ENCODE measurements at regions not wholly inside any gene's neighbourhood (a gene's known extent, or its start where the extent isn't known, plus 50 kb on each side); places are given as distances from the start of the nearest gene placed in this dataset.

- Histone ChIP-seq H4K20me1 (replicated peaks; ENCODE audit: control insufficient read depth, insufficient read depth, low read length) (no peaks in the 10 kb centered on the region), H3K4me1 (replicated peaks in 1 of 2; ENCODE audit: control insufficient read depth in 2 of 2, insufficient read depth in 2 of 2, low read length in 2 of 2) (no peaks in the 10 kb centered on the region), H3K36me3 (ENCODE audit: control insufficient read depth, insufficient read depth, low read length) (no peaks in the 10 kb centered on the region), H3K4me2 (ENCODE audit: insufficient read depth, low read length) (no peak overlapping the region), H3K9ac (ENCODE audit: insufficient read depth in 1 of 2, low read depth in 2 of 2, low read length in 2 of 2) (no peak overlapping the region), H2AFZ (ENCODE audit: low read depth, low read length) (no peak overlapping the region), H3K9me3 (replicated peaks; ENCODE audit: control insufficient read depth, insufficient read depth, low read depth, low read length) (no peaks in the 10 kb centered on the region), H3K27me3 (ENCODE audit: control insufficient read depth in 2 of 2, insufficient read depth in 2 of 2, low read length in 2 of 2) (no peaks in the 10 kb centered on the region), H3K27ac (ENCODE audit: extremely low read depth, low read depth, low read length) (no peak overlapping the region), H3K4me3 (no peak overlapping the region), H3K79me2 (ENCODE audit: control insufficient read depth, insufficient read depth, low read length) (no peaks in the 10 kb centered on the region), H3K9me1 (ENCODE audit: control insufficient read depth, insufficient read depth, low read length) (no peaks in the 10 kb centered on the region)
- in situ Hi-C loops (cut with MboI): no loop called here
- FAIRE-seq (no peak), DNase-seq (ENCODE audit: extremely low read depth in 1 of 4, low spot score in 3 of 4) (no peak), ATAC-seq (no peak)
- POLR2A ChIA-PET: no interaction called here
- TF ChIP-seq MTA1 (IDR thresholded peaks at IDR 0.05; ENCODE audit: borderline replicate concordance) (no peak), ZNF644 (tag; IDR thresholded peaks at IDR 0.05; ENCODE audit: low read depth) (no peak), HEY1 (CRISPR knock-in tag; IDR thresholded peaks at IDR 0.05; ENCODE audit: borderline replicate concordance) (no peak), ZNF778 (CRISPR knock-in tag; IDR thresholded peaks at IDR 0.05) (no peak), ZNF324 (CRISPR knock-in tag; IDR thresholded peaks at IDR 0.05) (no peak), SMARCE1 (IDR thresholded peaks at IDR 0.05) (no peak)
- no TSS peak for BruUV-seq (replicated peaks)
- CTCF ChIA-PET (ENCODE audit: low intra/inter-chr PET ratio): no interaction called here
- intact Hi-C loops (cut with micrococcal nuclease): no loop called here
- 0% methylated on average over 3 of the region's 3 CpGs for WGBS (ENCODE audit: insufficient coverage, low coverage, missing lambda C conversion rate)
Observed at GRCh38 chr6:84908304-84908904, 144.0 kb upstream of the TBX18 start.

- Histone ChIP-seq H2AFZ (ENCODE audit: low read depth, low read length) (no peak overlapping the region), H3K9me1 (ENCODE audit: control insufficient read depth, insufficient read depth, low read length) (no peaks in the 10 kb centered on the region), H3K27ac (ENCODE audit: extremely low read depth, low read depth, low read length) (no peak overlapping the region), H3K9ac (ENCODE audit: insufficient read depth in 1 of 2, low read depth in 2 of 2, low read length in 2 of 2) (no peak overlapping the region), H3K27me3 (ENCODE audit: control insufficient read depth in 2 of 2, insufficient read depth in 2 of 2, low read length in 2 of 2) (no peaks in the 10 kb centered on the region), H3K4me2 (ENCODE audit: insufficient read depth, low read length) (no peak overlapping the region), H3K36me3 (ENCODE audit: control insufficient read depth, insufficient read depth, low read length) (no peaks in the 10 kb centered on the region), H3K4me3 (no peak overlapping the region), H3K4me1 (replicated peaks in 1 of 2; ENCODE audit: control insufficient read depth in 2 of 2, insufficient read depth in 2 of 2, low read length in 2 of 2) (no peaks in the 10 kb centered on the region), H3K79me2 (ENCODE audit: control insufficient read depth, insufficient read depth, low read length) (no peaks in the 10 kb centered on the region), H4K20me1 (replicated peaks; ENCODE audit: control insufficient read depth, insufficient read depth, low read length) (no peaks in the 10 kb centered on the region), H3K9me3 (replicated peaks; ENCODE audit: control insufficient read depth, insufficient read depth, low read depth, low read length) (no peaks in the 10 kb centered on the region)
- no peak for TF ChIP-seq CTCFL (IDR thresholded peaks at IDR 0.05; ENCODE audit: borderline replicate concordance, insufficient read depth, low read depth, low read length, poor library complexity, severe bottlenecking)
- no peak for DNase-seq (ENCODE audit: extremely low read depth in 1 of 4, low spot score in 3 of 4)
- CTCF ChIA-PET (ENCODE audit: low intra/inter-chr PET ratio): no interaction called here
- POLR2A ChIA-PET: no interaction called here
- 2% methylated on average over 3 of the region's 3 CpGs for WGBS (ENCODE audit: insufficient coverage, low coverage, missing lambda C conversion rate)
- no TSS peak for BruUV-seq (replicated peaks)
- no peak for FAIRE-seq
- in situ Hi-C loops (cut with MboI) (no loop called here), intact Hi-C loops (cut with micrococcal nuclease) (no loop called here)
- no peak for ATAC-seq
Observed at GRCh38 chr6:84906514-84906913, 142.1 kb upstream of the TBX18 start.

Data from K562 (cell line).